ENCODE measurements at regions not wholly inside any gene's neighbourhood (a gene's known extent, or its start where the extent isn't known, plus 50 kb on each side); places are given as distances from the start of the nearest gene placed in this dataset.

- TF ChIP-seq ZZZ3 (CRISPR knock-in tag; IDR thresholded peaks at IDR 0.05; ENCODE audit: borderline replicate concordance) = no peak
- no peak for TF ChIP-seq MAX (IDR thresholded peaks at IDR 0.05)
- TF ChIP-seq ZNF280D (CRISPR knock-in tag; IDR thresholded peaks at IDR 0.05) = no peak
- no peak for TF ChIP-seq ZNF18 (CRISPR knock-in tag; IDR thresholded peaks at IDR 0.05; ENCODE audit: insufficient replicate concordance)
Observed at GRCh38 chr4:187181054-187181453, 457.4 kb upstream of the FAT1 start.
